AG04450 (cell line): ENCODE measurements at regions not wholly inside any gene's neighbourhood (a gene's known extent, or its start where the extent isn't known, plus 50 kb on each side); places are given as distances from the start of the nearest gene placed in this dataset.

ENCODE experiments used
- CTCF ChIA-PET: fragments of 300-600, 350-600 bp; formaldehyde crosslinking; extraction: SDS; loops from one replicate; lab custom pipeline; 2022; ENCODE audit warnings: antibody characterized with exemption, inconsistent platforms; lab: Charles Lee
- POLR2A ChIA-PET: fragments of 350-600 bp; formaldehyde crosslinking; extraction: SDS; loops from one replicate; lab custom pipeline; 2021; ENCODE audit warnings: antibody characterized with exemption, inconsistent platforms; lab: Yijun Ruan, JAX
- DNase-seq: peaks from one replicate; pipeline ENCODE4 v3.0.0-alpha.2; 2011; ENCODE audit warnings: low read depth, low spot score
- H3K27ac ChIP-seq: one replicate; pipeline ENCODE4 v1.5.1; 2012; ENCODE audit warnings: low read depth, low read length, control low read depth
- H3K27me3 ChIP-seq: one replicate; pipeline ENCODE4 v1.6.0; 2012; ENCODE audit warnings: low read length; ENCODE audit not compliant: control insufficient read depth, insufficient read depth
- H3K4me3 ChIP-seq: 2 replicates; pipeline ENCODE4 v1.5.1; 2011; ENCODE audit warnings: mild to moderate bottlenecking, low read depth, low read length, control low read depth
- H3K9me3 ChIP-seq: 2 replicates; pipeline ENCODE4 v1.5.1; 2012; ENCODE audit warnings: low read length; ENCODE audit not compliant: control insufficient read depth, insufficient read depth
- CTCF ChIP-seq: IDR thresholded peaks from 2 replicates; pipeline ENCODE4 v1.5.1; 2011; ENCODE audit warnings: low read depth, low read length, control low read depth, inconsistent platforms

- H3K27me3 ChIP-seq: peaks cover 2% of the 10 kb centered on the region
- no peaks in the 10 kb centered on the region for H3K9me3 ChIP-seq
- no peak overlapping the region for H3K27ac ChIP-seq
- ChIA-PET POLR2A (no interaction called here), CTCF (no interaction called here)
- no peak overlapping the region for H3K4me3 ChIP-seq
- TF ChIP-seq CTCF: no peak
- DNase-seq: no peak
Measured at GRCh38 chr2:84247532-84247931, 211.5 kb downstream of the SUCLG1 start.

- ChIA-PET CTCF (no interaction called here), POLR2A (no interaction called here)
- Histone ChIP-seq H3K4me3 (no peak overlapping the region), H3K27ac (no peak overlapping the region), H3K27me3 (peaks cover 2% of the 10 kb centered on the region), H3K9me3 (no peaks in the 10 kb centered on the region)
- TF ChIP-seq CTCF: no peak
- DNase-seq: no peak
Measured at GRCh38 chr2:84243788-84244733, 215.0 kb downstream of the SUCLG1 start.

GRCh38 chr2:84238907-84239306, 220.2 kb downstream of the SUCLG1 start:
- Histone ChIP-seq H3K27ac (no peak overlapping the region), H3K4me3 (no peak overlapping the region), H3K9me3 (no peaks in the 10 kb centered on the region), H3K27me3 (no peaks in the 10 kb centered on the region)
- POLR2A ChIA-PET: no interaction called here
- TF ChIP-seq CTCF: no peak
- CTCF ChIA-PET: no interaction called here
- no peak for DNase-seq

GRCh38 chr2:84236288-84236687, 222.8 kb downstream of the SUCLG1 start:
- ChIA-PET CTCF (interaction anchor here (0.8 kb wide), 1 partner anchor 214 kb away, joined by 3 read pairs; no protein-coding TSS in a partner anchor), POLR2A (no interaction called here)
- Histone ChIP-seq H3K27me3 (no peaks in the 10 kb centered on the region), H3K9me3 (no peaks in the 10 kb centered on the region), H3K4me3 (no peak overlapping the region), H3K27ac (no peak overlapping the region)
- TF ChIP-seq CTCF: no peak
- DNase-seq: no peak

GRCh38 chr2:84234103-84234502, 225.0 kb downstream of the SUCLG1 start:
- no peak for DNase-seq
- CTCF ChIA-PET: no interaction called here

More at GRCh38 chr2:84234103-84234502, 225.0 kb downstream of the SUCLG1 start:
- Histone ChIP-seq H3K27me3 (no peaks in the 10 kb centered on the region), H3K4me3 (no peak overlapping the region), H3K27ac (no peak overlapping the region), H3K9me3 (no peaks in the 10 kb centered on the region)
- POLR2A ChIA-PET: no interaction called here
- TF ChIP-seq CTCF: no peak
